ENCODE measurements at regions not wholly inside any gene's neighbourhood (a gene's known extent, or its start where the extent isn't known, plus 50 kb on each side); places are given as distances from the start of the nearest gene placed in this dataset.
"Not testable (repeated sequence)": the region's sequence is repeated elsewhere in the genome, so short reads cannot be mapped to it uniquely, and the experiment has no call there.

- no peak overlapping the region for H3K4me3 ChIP-seq (replicated peaks; ENCODE audit: low read depth, low read length)
- DNase-seq (ENCODE audit: extremely low read depth, low read depth), result no peak
- TF ChIP-seq, protein P1, sequence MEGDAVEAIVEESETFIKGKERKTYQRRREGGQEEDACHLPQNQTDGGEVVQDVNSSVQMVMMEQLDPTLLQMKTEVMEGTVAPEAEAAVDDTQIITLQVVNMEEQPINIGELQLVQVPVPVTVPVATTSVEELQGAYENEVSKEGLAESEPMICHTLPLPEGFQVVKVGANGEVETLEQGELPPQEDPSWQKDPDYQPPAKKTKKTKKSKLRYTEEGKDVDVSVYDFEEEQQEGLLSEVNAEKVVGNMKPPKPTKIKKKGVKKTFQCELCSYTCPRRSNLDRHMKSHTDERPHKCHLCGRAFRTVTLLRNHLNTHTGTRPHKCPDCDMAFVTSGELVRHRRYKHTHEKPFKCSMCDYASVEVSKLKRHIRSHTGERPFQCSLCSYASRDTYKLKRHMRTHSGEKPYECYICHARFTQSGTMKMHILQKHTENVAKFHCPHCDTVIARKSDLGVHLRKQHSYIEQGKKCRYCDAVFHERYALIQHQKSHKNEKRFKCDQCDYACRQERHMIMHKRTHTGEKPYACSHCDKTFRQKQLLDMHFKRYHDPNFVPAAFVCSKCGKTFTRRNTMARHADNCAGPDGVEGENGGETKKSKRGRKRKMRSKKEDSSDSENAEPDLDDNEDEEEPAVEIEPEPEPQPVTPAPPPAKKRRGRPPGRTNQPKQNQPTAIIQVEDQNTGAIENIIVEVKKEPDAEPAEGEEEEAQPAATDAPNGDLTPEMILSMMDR (IDR thresholded peaks at IDR 0.05; ENCODE audit: low read depth, low read length, missing control alignments), result no peak
Observed at GRCh38 chr11:134856056-134856971, 444.3 kb upstream of the B3GAT1 start.

DNA sequence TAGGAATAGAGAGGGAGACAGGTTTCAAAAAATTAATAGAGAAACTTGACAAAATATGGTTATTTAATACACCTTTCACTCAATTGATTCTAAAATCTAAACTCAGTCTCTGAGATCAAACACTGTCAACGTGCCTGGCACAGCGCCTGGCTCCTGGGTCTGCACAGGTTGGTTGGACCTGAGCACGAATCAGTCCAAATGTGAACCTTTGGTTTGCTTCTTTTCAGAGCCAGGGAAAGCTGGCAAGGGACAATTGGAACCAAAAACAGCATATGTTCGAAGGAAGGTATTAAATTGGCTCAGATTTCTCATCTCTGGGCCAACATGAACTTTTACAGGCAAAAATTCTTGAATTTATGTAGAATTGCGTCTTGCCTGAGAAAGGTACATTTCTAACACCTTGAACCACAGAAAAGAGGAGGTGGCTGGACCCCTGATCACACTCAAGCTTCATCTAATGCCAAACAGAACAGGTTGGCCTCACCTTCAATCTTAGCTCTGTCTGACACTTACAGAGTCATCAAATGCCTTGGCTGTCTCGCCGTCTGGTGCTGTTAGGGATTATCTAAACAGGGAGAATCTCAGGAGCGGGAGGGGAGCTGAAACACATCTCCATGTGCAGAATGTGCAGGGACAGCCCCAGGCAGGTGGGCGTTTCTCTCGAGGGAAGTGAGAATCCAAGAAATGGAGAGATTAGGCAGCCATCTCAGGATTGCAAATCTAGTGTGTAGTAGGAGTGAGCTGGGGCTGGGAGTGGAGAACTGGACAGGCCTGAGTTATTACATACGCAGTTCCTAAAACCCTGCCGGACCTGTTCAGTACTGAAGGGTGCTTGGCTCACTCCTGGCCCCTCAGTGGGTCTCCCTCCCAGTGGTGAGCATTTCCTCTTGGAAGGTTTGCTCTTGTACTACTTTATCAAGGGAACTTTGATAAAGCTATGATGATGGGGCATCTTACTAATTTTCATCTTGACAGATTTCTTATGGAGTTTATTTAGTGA, 442.2 kb upstream of the B3GAT1 start:
- no peak for DNase-seq (ENCODE audit: extremely low read depth, low read depth)
- TF ChIP-seq, protein P1 (IDR thresholded peaks at IDR 0.05; ENCODE audit: low read depth, low read length, missing control alignments), result no peak
- no peak overlapping the region for H3K4me3 ChIP-seq (replicated peaks; ENCODE audit: low read depth, low read length)

GRCh38 chr11:134851503-134852224, 439.6 kb upstream of the B3GAT1 start:
- not testable (repeated sequence) for DNase-seq (ENCODE audit: extremely low read depth, low read depth); H3K4me3 ChIP-seq (replicated peaks; ENCODE audit: low read depth, low read length)

- TF ChIP-seq, protein P1 (IDR thresholded peaks at IDR 0.05; ENCODE audit: low read depth, low read length, missing control alignments), result no peak
- DNase-seq (ENCODE audit: extremely low read depth, low read depth), result no peak
- no peak overlapping the region for H3K4me3 ChIP-seq (replicated peaks; ENCODE audit: low read depth, low read length)
Observed at GRCh38 chr11:134850566-134850965, 438.5 kb upstream of the B3GAT1 start.

DNA sequence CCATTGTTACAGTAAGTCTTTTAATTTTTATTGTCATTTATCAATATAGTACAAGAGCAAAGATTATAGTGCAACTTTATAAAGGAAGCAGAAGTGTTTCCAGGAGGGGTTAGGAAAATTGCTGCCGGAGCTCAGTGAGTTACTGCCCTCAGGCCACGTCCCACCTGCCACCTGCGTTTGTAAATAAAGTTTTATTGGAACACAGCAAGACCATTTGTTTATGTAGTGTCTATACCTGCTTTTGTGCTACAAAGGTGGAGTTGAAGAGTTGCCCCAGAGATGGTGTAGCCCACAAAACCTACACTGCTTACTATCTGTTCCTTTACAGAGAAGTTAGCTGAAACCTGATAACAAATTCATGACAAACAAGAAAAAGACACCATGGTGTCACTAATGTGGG, 437.8 kb upstream of the B3GAT1 start:
- TF ChIP-seq, protein P1 (IDR thresholded peaks at IDR 0.05; ENCODE audit: low read depth, low read length, missing control alignments), result no peak
- H3K4me3 ChIP-seq (replicated peaks; ENCODE audit: low read depth, low read length), result no peak overlapping the region

GRCh38 chr11:134847083-134847715, 435.2 kb upstream of the B3GAT1 start:
- DNase-seq (ENCODE audit: extremely low read depth, low read depth), result no peak
- TF ChIP-seq, protein P1 (IDR thresholded peaks at IDR 0.05; ENCODE audit: low read depth, low read length, missing control alignments), result no peak
- no peak overlapping the region for H3K4me3 ChIP-seq (replicated peaks; ENCODE audit: low read depth, low read length)

More for the DNA sequence above, 437.8 kb upstream of the B3GAT1 start:
- no peak for DNase-seq (ENCODE audit: extremely low read depth, low read depth)

All from HFF-Myc (cell line).